Activated CD4-positive, alpha-beta T cell treated with anti-CD3 and anti-CD28 coated beads for 36 hours (primary cell): ENCODE measurements at regions not wholly inside any gene's neighbourhood (a gene's known extent, or its start where the extent isn't known, plus 50 kb on each side); places are given as distances from the start of the nearest gene placed in this dataset.
A peak's percentile ranks its signal among the peaks of the same experiment; 100 is the strongest.

Experiments
- ATAC-seq: fragments of 200-7000 bp; cut with Tn5 transposase; one replicate; pipeline ENCODE4 v1.10.0; 2021; ENCODE audit warnings: mild to moderate bottlenecking, moderate library complexity
- CTCF ChIA-PET: fragments of 350-600 bp; sonication (Branson Sonifier 250); formaldehyde crosslinking; loops from one replicate; lab custom pipeline; 2021; ENCODE audit warnings: antibody characterized with exemption; lab: Charles Lee
- POLR2A ChIA-PET: fragments of 350-600 bp; sonication (Branson Sonifier 250); formaldehyde crosslinking; loops from one replicate; lab custom pipeline; 2021; ENCODE audit warnings: antibody characterized with exemption, inconsistent platforms; lab: Charles Lee
- DNase-seq: peaks from one replicate; pipeline ENCODE4 v3.0.0-alpha.2; 2020
- H3K27ac Mint-ChIP-seq: one replicate; pipeline ENCODE4 v1.8.0; 2021; ENCODE audit warnings: mixed read lengths
- H3K27me3 Mint-ChIP-seq: one replicate; pipeline ENCODE4 v1.8.0; 2021; ENCODE audit warnings: mixed read lengths
- H3K36me3 Mint-ChIP-seq: one replicate; pipeline ENCODE4 v1.8.0; 2021; ENCODE audit warnings: low read depth, mixed read lengths
- H3K4me1 Mint-ChIP-seq: one replicate; pipeline ENCODE4 v1.8.0; 2021; ENCODE audit warnings: mixed read lengths
- H3K4me3 Mint-ChIP-seq: one replicate; pipeline ENCODE4 v1.8.0; 2021; ENCODE audit warnings: mild to moderate bottlenecking, moderate library complexity, mixed read lengths
- H3K9me3 Mint-ChIP-seq: one replicate; pipeline ENCODE4 v1.8.0; 2021; ENCODE audit warnings: low read depth, mixed read lengths
- intact Hi-C, 2 experiments: fragments of 100-400 bp; cut with DNase I in 1 of 2; cut with micrococcal nuclease in 1 of 2; formaldehyde crosslinking; loops; one replicate each; pipeline versions ENCODE4 v1.14.2 to v1.15.1; 2022 to 2024; cut with DNase I, micrococcal nuclease

DNA sequence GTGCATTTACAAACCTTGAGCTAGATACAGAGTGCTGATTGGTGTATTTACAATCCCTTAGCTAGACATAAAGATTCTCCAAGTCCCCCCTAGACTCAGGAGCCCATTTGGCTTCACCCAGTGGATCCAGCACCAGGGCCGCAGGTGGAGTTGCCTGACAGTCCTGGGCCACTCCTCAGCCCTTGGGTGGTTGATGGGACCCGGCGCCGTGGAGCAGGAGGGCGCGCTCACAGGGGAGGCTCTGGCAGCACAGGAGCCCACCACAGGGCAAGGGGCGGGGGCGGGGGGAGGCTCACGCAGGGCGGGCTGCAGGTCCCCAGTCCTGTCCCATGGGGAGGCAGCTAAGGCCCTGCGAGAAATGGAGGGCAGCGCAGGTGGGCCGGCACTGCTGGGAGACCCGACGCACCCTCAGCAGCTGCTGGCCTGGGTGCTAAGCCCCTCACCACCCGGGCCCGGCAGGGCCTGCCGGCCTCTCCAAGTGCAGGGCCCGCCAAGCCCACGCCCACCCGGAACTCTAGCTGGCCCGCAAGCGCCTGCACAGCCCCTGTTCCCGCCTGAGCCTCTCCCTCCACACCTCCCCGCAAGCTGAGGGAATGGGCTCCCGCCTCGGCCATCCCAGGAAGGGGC is 613.5 kb downstream of the TLE4 start:
- Mint-ChIP-seq H3K27ac (no peak overlapping the region), H3K4me3 (no peak overlapping the region), H3K27me3 (peaks cover under 1% of the 10 kb centered on the region), H3K9me3 (no peaks in the 10 kb centered on the region), H3K36me3 (no peaks in the 10 kb centered on the region), H3K4me1 (no peaks in the 10 kb centered on the region)
- DNase-seq, result no peak
- ATAC-seq, result no peak
- intact Hi-C loops, result no loop called here
- POLR2A ChIA-PET, result no interaction called here
- CTCF ChIA-PET, result interaction anchor here (1.5 kb wide), 1 partner anchor 9 kb away, joined by 4 read pairs; no protein-coding TSS in a partner anchor

GRCh38 chr9:80177949-80178480 is 606.2 kb downstream of the TLE4 start:
- CTCF ChIA-PET, result interaction anchor here (1.0 kb wide), 1 partner anchor 32 kb away, joined by 3 read pairs; no protein-coding TSS in a partner anchor
- POLR2A ChIA-PET, result no interaction called here
- H3K9me3 Mint-ChIP-seq, result no peaks in the 10 kb centered on the region
- H3K4me3 Mint-ChIP-seq, result no peak overlapping the region
- no peak overlapping the region for H3K27ac Mint-ChIP-seq
- no peaks in the 10 kb centered on the region for H3K4me1 Mint-ChIP-seq
- peaks cover 2% of the 10 kb centered on the region for H3K27me3 Mint-ChIP-seq
- DNase-seq, result no peak
- ATAC-seq, result no peak
- intact Hi-C loops, result loop anchor here in 1 of 2 experiments (5.0 kb wide), 1 partner anchor 1741 kb away; no protein-coding TSS in a partner anchor
- H3K36me3 Mint-ChIP-seq, result no peaks in the 10 kb centered on the region

DNA sequence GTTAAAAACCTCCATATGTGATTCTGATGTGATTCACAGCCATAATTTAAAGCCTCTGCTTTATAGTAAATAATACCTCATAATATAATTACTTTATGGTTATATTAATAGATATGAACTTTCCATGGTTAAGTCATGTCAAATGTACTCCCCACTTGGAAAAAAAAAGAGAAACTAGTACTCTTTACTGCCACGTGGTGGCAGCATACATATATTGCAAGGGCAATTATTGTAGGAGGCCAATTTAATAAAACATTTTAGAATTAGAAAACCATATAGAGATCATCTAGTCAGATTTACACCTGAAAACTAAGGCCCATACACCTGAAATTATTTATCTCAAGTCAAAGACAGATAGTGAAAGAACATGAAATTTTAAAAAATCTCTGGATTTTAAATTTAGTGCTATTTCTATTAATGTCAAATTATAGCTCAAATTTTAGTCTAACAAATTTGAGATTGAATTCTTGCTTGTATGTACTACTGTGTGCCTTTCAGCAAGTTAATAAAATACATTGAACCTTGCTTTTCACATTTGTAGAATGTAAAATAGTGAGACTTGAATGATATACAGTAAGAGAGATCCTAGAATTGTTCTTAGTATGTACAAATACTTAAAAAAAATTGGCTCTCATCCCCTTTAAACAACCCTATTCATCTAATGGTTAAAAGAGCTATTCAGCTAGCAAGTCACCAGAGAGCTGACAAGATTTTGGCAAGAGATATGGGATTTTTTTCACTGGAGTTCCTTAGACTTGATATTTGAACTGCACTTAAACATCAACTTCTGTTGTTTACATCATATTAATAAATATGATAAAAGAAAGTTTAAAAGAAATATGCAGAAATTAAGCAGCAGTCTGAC is 603.8 kb downstream of the TLE4 start:
- peaks cover 3% of the 10 kb centered on the region for H3K27me3 Mint-ChIP-seq
- no peak overlapping the region for H3K4me3 Mint-ChIP-seq
- DNase-seq (peak; percentile 28), ATAC-seq (no peak)
- no peaks in the 10 kb centered on the region for H3K9me3 Mint-ChIP-seq
- POLR2A ChIA-PET, result interaction anchor here (0.6 kb wide), 1 partner anchor 512 kb away, joined by 6 read pairs; no protein-coding TSS in a partner anchor
- H3K4me1 Mint-ChIP-seq, result no peaks in the 10 kb centered on the region
- intact Hi-C loops, result loop anchor here in 1 of 2 experiments (5.0 kb wide), 1 partner anchor 1738 kb away; no protein-coding TSS in a partner anchor
- H3K27ac Mint-ChIP-seq, result no peak overlapping the region
- CTCF ChIA-PET, result interaction anchor here (0.7 to 1.6 kb wide), 4 partner anchors 9 to 200 kb away, joined by 3 to 4 read pairs (median 3); no protein-coding TSS in a partner anchor
- no peaks in the 10 kb centered on the region for H3K36me3 Mint-ChIP-seq

GRCh38 chr9:80163889-80164288 is 592.1 kb downstream of the TLE4 start:
- DNase-seq (no peak), ATAC-seq (no peak)
- ChIA-PET POLR2A (no interaction called here), CTCF (no interaction called here)
- Mint-ChIP-seq H3K36me3 (no peaks in the 10 kb centered on the region), H3K9me3 (no peaks in the 10 kb centered on the region), H3K4me1 (no peaks in the 10 kb centered on the region), H3K27me3 (no peaks in the 10 kb centered on the region), H3K27ac (no peak overlapping the region), H3K4me3 (no peak overlapping the region)
- intact Hi-C loops, result no loop called here

DNA sequence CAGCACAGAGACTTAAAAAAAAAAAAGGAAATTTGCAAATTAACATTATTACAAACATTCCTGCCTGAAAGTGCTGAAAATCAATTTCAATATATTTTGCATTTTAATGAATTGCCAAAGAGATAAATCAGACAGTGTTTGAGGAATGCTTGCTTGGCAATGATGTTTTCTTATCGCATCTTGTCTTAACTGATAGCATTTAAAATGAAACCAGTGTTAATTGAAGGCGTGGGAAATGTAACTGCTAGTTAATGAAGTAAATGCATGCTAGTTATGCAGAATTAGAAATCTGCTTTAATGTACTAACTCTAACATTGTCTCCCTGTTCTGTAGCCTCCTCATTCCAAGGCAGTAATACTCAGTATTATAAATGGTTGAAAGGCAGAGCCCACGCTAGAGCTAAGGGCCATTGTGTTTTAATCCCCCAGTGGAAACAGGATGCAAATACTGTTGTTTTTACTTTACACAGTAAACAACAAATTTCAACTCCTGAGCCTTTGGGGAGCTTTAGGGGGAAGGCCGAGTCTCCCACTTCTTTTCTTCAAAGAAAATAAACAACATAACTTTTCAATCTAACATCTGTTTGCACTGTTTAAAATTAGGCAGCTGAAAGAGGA is 586.9 kb downstream of the TLE4 start:
- Mint-ChIP-seq H3K4me1 (no peaks in the 10 kb centered on the region), H3K27me3 (peaks cover 8% of the 10 kb centered on the region), H3K9me3 (peaks cover 3% of the 10 kb centered on the region), H3K36me3 (no peaks in the 10 kb centered on the region), H3K4me3 (no peak overlapping the region), H3K27ac (no peak overlapping the region)
- ChIA-PET CTCF (interaction anchor here (1.1 kb wide), 1 partner anchor 17 kb away, joined by 3 read pairs; no protein-coding TSS in a partner anchor), POLR2A (no interaction called here)
- no peak for ATAC-seq
- intact Hi-C loops, result no loop called here
- no peak for DNase-seq

DNA sequence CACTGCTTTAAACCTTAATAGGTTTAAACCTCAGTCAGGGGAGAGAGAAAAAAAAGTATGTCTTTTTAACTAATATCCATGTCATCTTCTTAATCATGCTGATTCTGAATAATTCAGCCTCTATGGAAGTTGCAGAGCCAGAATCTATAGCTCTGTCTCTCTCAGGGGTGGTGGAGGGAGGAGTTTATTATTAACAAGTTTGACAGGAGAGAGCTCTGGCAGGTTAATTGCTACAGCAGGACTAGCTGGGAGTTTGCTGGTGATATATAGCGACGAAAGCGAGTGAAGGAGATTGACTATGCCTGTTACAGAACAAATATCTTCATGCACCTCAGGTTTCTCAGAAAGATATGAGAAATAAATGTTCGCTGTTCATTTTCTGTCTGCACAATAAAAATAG is 586.4 kb downstream of the TLE4 start:
- DNase-seq (no peak), ATAC-seq (no peak)
- ChIA-PET POLR2A (no interaction called here), CTCF (interaction anchor here (1.1 kb wide), 2 partner anchors 12 to 18 kb away, joined by 3 to 4 read pairs; no protein-coding TSS in a partner anchor)
- H3K27me3 Mint-ChIP-seq, result peaks cover 10% of the 10 kb centered on the region
- H3K36me3 Mint-ChIP-seq, result no peaks in the 10 kb centered on the region
- H3K27ac Mint-ChIP-seq, result no peak overlapping the region
- no peak overlapping the region for H3K4me3 Mint-ChIP-seq
- H3K9me3 Mint-ChIP-seq, result peaks cover 6% of the 10 kb centered on the region
- intact Hi-C loops, result no loop called here
- no peaks in the 10 kb centered on the region for H3K4me1 Mint-ChIP-seq

GRCh38 chr9:80157561-80157983 is 585.8 kb downstream of the TLE4 start:
- CTCF ChIA-PET, result interaction anchor here (0.8 to 1.1 kb wide), 3 partner anchors 12 to 18 kb away, joined by 3 to 4 read pairs (median 3); no protein-coding TSS in a partner anchor
- intact Hi-C loops, result no loop called here
- no peak for DNase-seq
- POLR2A ChIA-PET, result no interaction called here
- Mint-ChIP-seq H3K4me1 (no peaks in the 10 kb centered on the region), H3K36me3 (no peaks in the 10 kb centered on the region), H3K4me3 (no peak overlapping the region), H3K9me3 (peaks cover 6% of the 10 kb centered on the region), H3K27ac (no peak overlapping the region), H3K27me3 (peaks cover 10% of the 10 kb centered on the region)
- ATAC-seq, result no peak

DNA sequence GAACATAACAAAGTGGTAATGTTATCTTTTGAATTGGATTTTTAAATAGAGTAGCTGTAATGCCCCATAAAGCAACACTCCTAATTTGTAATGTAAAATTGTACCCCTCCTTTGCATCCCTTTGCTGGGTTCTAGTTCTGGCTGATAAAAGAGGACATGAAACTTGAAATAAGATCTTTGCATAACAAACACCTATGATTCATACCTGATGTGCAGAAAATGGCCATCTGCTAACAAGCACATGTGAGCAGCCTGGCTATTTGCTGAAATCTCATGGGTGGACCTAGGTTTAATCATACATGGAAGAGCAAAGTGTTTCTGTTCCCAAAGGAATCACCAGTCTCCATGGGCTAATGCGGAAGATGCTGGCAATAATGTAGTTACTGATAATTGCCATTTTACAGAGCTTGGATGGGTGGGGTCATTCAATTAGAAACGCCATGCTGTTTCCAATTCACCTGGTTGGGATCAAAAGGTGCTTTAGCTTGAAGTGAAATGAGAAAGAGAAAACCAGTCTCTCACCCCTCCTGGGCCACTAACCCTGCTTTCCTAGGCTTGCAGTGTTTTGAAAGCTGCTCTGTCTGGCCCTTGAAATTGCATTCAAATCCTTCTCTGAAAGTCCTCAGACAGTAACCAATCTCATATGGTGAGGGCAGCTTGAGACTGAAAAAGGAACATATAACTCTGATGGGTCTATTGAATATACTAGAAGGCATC is 585.1 kb downstream of the TLE4 start:
- Mint-ChIP-seq H3K36me3 (no peaks in the 10 kb centered on the region), H3K4me1 (no peaks in the 10 kb centered on the region), H3K27ac (no peak overlapping the region), H3K9me3 (peaks cover 6% of the 10 kb centered on the region), H3K27me3 (peaks cover 10% of the 10 kb centered on the region), H3K4me3 (no peak overlapping the region)
- ATAC-seq, result no peak
- DNase-seq, result no peak
- intact Hi-C loops, result no loop called here
- ChIA-PET POLR2A (no interaction called here), CTCF (interaction anchor here (0.8 to 1.1 kb wide), 2 partner anchors 13 to 17 kb away, joined by 3 to 4 read pairs; no protein-coding TSS in a partner anchor)

DNA sequence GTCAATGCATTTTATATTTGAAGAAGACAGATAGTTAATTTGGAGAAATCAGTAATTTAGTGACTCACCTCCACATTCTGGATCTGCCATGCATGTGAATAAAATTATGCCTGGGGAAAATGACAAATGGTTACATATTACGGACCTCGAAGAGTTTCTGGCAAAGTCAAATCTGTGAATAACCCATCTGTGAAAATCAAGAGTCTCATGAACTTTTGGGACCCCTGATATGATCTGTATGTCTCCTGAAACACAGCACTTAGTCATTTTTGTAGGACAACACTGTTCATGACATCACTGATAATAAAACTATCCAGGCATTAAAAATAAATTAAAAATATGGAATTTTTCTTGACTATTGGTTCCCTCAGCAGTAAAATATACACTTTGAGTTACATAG is 584.5 kb downstream of the TLE4 start:
- POLR2A ChIA-PET, result no interaction called here
- Mint-ChIP-seq H3K27ac (no peak overlapping the region), H3K4me1 (no peaks in the 10 kb centered on the region), H3K9me3 (peaks cover 6% of the 10 kb centered on the region), H3K36me3 (no peaks in the 10 kb centered on the region), H3K4me3 (no peak overlapping the region), H3K27me3 (peaks cover 10% of the 10 kb centered on the region)
- CTCF ChIA-PET, result no interaction called here
- DNase-seq (no peak), ATAC-seq (no peak)
- intact Hi-C loops, result no loop called here

- Mint-ChIP-seq H3K9me3 (peaks cover 6% of the 10 kb centered on the region), H3K4me3 (no peak overlapping the region), H3K27ac (no peak overlapping the region), H3K27me3 (peaks cover 2% of the 10 kb centered on the region), H3K4me1 (no peaks in the 10 kb centered on the region), H3K36me3 (no peaks in the 10 kb centered on the region)
- DNase-seq, result no peak
- ATAC-seq, result no peak
- intact Hi-C loops, result loop anchor here in 1 of 2 experiments (10.0 kb wide), 1 partner anchor 383 kb away; no protein-coding TSS in a partner anchor
- POLR2A ChIA-PET, result no interaction called here
- CTCF ChIA-PET, result no interaction called here
These were observed 576.1 kb downstream of the TLE4 start for GRCh38 chr9:80147866-80148265.
